SK-N-SH (cell line): ENCODE measurements at regions not wholly inside any gene's neighbourhood (a gene's known extent, or its start where the extent isn't known, plus 50 kb on each side); places are given as distances from the start of the nearest gene placed in this dataset.

ENCODE experiments used
- CTCF ChIA-PET: fragments of 300-600, 350-600 bp; formaldehyde crosslinking; extraction: SDS; loops from one replicate; lab custom pipeline; 2021; lab: Yijun Ruan, JAX
- POLR2A ChIA-PET: fragments of 350-600 bp; sonication (Branson Sonifier 250); formaldehyde crosslinking; extraction: SDS; loops from one replicate; lab custom pipeline; 2020; ENCODE audit warnings: antibody characterized with exemption, inconsistent platforms; lab: Yijun Ruan, JAX
- DNase-seq: peaks from one replicate; pipeline ENCODE4 v3.0.0; 2012
- H2AFZ ChIP-seq: fragments of 200-600 bp; sonication (generic); 2 replicates; pipeline ENCODE4 v1.8.1; 2016; ENCODE audit warnings: antibody characterized with exemption, mild to moderate bottlenecking, low read depth
- H3F3A ChIP-seq: fragments of 200-600 bp; sonication (generic); replicated peaks from 2 replicates; pipeline ENCODE3; 2016; ENCODE audit warnings: antibody characterized with exemption, mild to moderate bottlenecking; ENCODE audit not compliant: insufficient read depth
- H3K27ac ChIP-seq, 2 experiments: fragments of 200-500 bp in 1 of 2; fragments of 200-600 bp in 1 of 2; sonication (Bioruptor generic) in 1 of 2; sonication (generic), shearing (Covaris generic) in 1 of 2; 2 replicates each; pipeline versions ENCODE4 v1.5.1 to v1.6.1; 2014 to 2016; ENCODE audit warnings: low read depth in 2 of 2, inconsistent platforms in 1 of 2, low read length in 1 of 2, mild to moderate bottlenecking in 1 of 2, mixed read lengths in 1 of 2
- H3K27me3 ChIP-seq: fragments of 200-600 bp; sonication (generic), shearing (Covaris generic); 2 replicates; pipeline ENCODE4 v1.6.1; 2016; ENCODE audit warnings: mixed run types; ENCODE audit not compliant: insufficient read depth
- H3K36me3 ChIP-seq, 2 experiments: fragments of 200-500 bp in 1 of 2; fragments of 200-600 bp in 1 of 2; sonication (Bioruptor generic) in 1 of 2; sonication (generic) in 1 of 2; replicated peaks in 1 of 2; 2 replicates each; pipeline versions ENCODE3 to v1.5.1; 2014 to 2016; ENCODE audit warnings: low read length in 1 of 2, mild to moderate bottlenecking in 1 of 2; ENCODE audit not compliant: insufficient read depth in 2 of 2, control insufficient read depth in 1 of 2
- H3K4me1 ChIP-seq, 2 experiments: fragments of 200-500 bp in 1 of 2; fragments of 200-600 bp in 1 of 2; sonication (Bioruptor generic) in 1 of 2; sonication (generic), shearing (Covaris generic) in 1 of 2; 2 replicates each; pipeline versions ENCODE4 v1.5.1 to v1.6.1; 2014 to 2016; ENCODE audit warnings: low read depth in 1 of 2, low read length in 1 of 2, mixed run types in 1 of 2; ENCODE audit not compliant: insufficient read depth in 2 of 2, control insufficient read depth in 1 of 2
- H3K4me2 ChIP-seq: fragments of 200-600 bp; sonication (generic), shearing (Covaris generic); 2 replicates; pipeline ENCODE4 v1.6.1; 2017; ENCODE audit warnings: mixed run types
- H3K4me3 ChIP-seq, 2 experiments: fragments of 200-500 bp in 1 of 2; fragments of 200-600 bp in 1 of 2; sonication (Bioruptor generic) in 1 of 2; sonication (generic), shearing (Covaris generic) in 1 of 2; 2 replicates each; pipeline versions ENCODE4 v1.5.1 to v1.8.1; 2014 to 2016; ENCODE audit warnings: low read depth in 2 of 2, inconsistent platforms in 1 of 2, low read length in 1 of 2, mild to moderate bottlenecking in 1 of 2, mixed read lengths in 1 of 2, moderate library complexity in 1 of 2
- H3K79me2 ChIP-seq: fragments of 200-600 bp; sonication (generic); 2 replicates; pipeline ENCODE4 v1.8.1; 2017; ENCODE audit warnings: mild to moderate bottlenecking; ENCODE audit not compliant: insufficient read depth
- H3K9ac ChIP-seq: fragments of 200-600 bp; sonication (generic); 2 replicates; pipeline ENCODE4 v1.6.1; 2017; ENCODE audit warnings: mixed run types
- H3K9me2 ChIP-seq: fragments of 200-600 bp; sonication (generic); 2 replicates; pipeline ENCODE4 v1.6.1; 2017; ENCODE audit warnings: mixed run types
- H3K9me3 ChIP-seq: fragments of 200-600 bp; sonication (generic); 2 replicates; pipeline ENCODE4 v1.6.1; 2017; ENCODE audit warnings: mixed run types, mild to moderate bottlenecking, moderate library complexity
- H4K20me1 ChIP-seq: fragments of 200-600 bp; sonication (generic); 2 replicates; pipeline ENCODE4 v1.6.1; 2017; ENCODE audit warnings: mild to moderate bottlenecking, mixed run types; ENCODE audit not compliant: insufficient read depth
- ELF1 ChIP-seq: IDR thresholded peaks from 2 replicates; pipeline ENCODE4 v1.4.0; 2012
- EP300 ChIP-seq, 2 experiments: IDR thresholded peaks; 2 replicates each; pipeline versions ENCODE4 v1.4.0 to v1.6.1; 2012; ENCODE audit warnings: borderline replicate concordance in 1 of 2, low read depth in 1 of 2, low read length in 1 of 2
- FOSL2 ChIP-seq: IDR thresholded peaks from 2 replicates; pipeline ENCODE4 v1.4.0; 2012; ENCODE audit warnings: low read depth, mild to moderate bottlenecking, moderate library complexity, borderline replicate concordance
- GABPA ChIP-seq: IDR thresholded peaks from 2 replicates; pipeline ENCODE4 v1.4.0; 2012; ENCODE audit warnings: low read depth, mild to moderate bottlenecking
- GATA2 ChIP-seq: sonication (generic); formaldehyde crosslinking; IDR thresholded peaks from 2 replicates; pipeline ENCODE4 v1.5.0; 2020; ENCODE audit warnings: mild to moderate bottlenecking, missing genetic modification reagents
- MEF2A ChIP-seq: IDR thresholded peaks from 2 replicates; pipeline ENCODE4 v1.4.0; 2012; ENCODE audit warnings: low read depth, borderline replicate concordance
- NFIC ChIP-seq: IDR thresholded peaks from 2 replicates; pipeline ENCODE4 v1.4.0; 2012; ENCODE audit warnings: borderline replicate concordance
- NRF1 ChIP-seq: IDR thresholded peaks from 2 replicates; pipeline ENCODE4 v1.6.1; 2012; ENCODE audit warnings: low read depth, mild to moderate bottlenecking, low read length
- PBX3 ChIP-seq: IDR thresholded peaks from 2 replicates; pipeline ENCODE4; 2012
- RAD21 ChIP-seq: IDR thresholded peaks from 2 replicates; pipeline ENCODE4 v1.6.1; 2012; ENCODE audit warnings: mild to moderate bottlenecking, low read length
- RCOR1 ChIP-seq: fragments of 150-350 bp; IDR thresholded peaks from 2 replicates; pipeline ENCODE4 v1.6.1; 2017; ENCODE audit warnings: antibody characterized with exemption, low read length
- RFX5 ChIP-seq: IDR thresholded peaks from 2 replicates; pipeline ENCODE4 v1.6.1; 2012; ENCODE audit warnings: mild to moderate bottlenecking, improper control_type of control experiment, low read length
- SMC3 ChIP-seq: IDR thresholded peaks from 2 replicates; pipeline ENCODE4 v1.6.1; 2012; ENCODE audit warnings: low read depth, low read length, improper control_type of control experiment
- TAF1 ChIP-seq: IDR thresholded peaks from 2 replicates; pipeline ENCODE4 v1.6.1; 2012; ENCODE audit warnings: low read depth, mild to moderate bottlenecking, low read length, moderate library complexity, borderline replicate concordance
- YY1 ChIP-seq: IDR thresholded peaks from 2 replicates; pipeline ENCODE4 v1.4.0; 2012; ENCODE audit warnings: low read depth, mild to moderate bottlenecking
- WGBS: methylation state at CpG from one replicate; pipeline ENCODE4 v1.1.6; 2017; ENCODE audit warnings: low lambda C conversion rate; 5-methylcytosine and 5-hydroxymethylcytosine counted together
- TF ChIP-seq, protein P1 (sequence below): IDR thresholded peaks from 2 replicates; pipeline ENCODE4 v1.4.0; 2012; ENCODE audit warnings: low read depth, borderline replicate concordance
- TF ChIP-seq, protein P2 (sequence below): fragments of 150-350 bp; IDR thresholded peaks from 2 replicates; pipeline ENCODE4 v1.6.1; 2016; ENCODE audit warnings: mild to moderate bottlenecking, low read depth, low read length
- TF ChIP-seq, protein P3 (sequence below): fragments of 150-350 bp; IDR thresholded peaks from 2 replicates; pipeline ENCODE4 v1.6.1; 2017; ENCODE audit warnings: antibody characterized with exemption, low read length, low read depth, borderline replicate concordance
- TF ChIP-seq, protein P4 (sequence below): IDR thresholded peaks from 2 replicates; pipeline ENCODE4 v1.4.0; 2012; ENCODE audit warnings: low read depth, borderline replicate concordance
- TF ChIP-seq, protein P5 (sequence below): IDR thresholded peaks from 2 replicates; pipeline ENCODE4 v1.6.1; 2012; ENCODE audit warnings: mild to moderate bottlenecking, low read depth, low read length, moderate library complexity

DNA sequence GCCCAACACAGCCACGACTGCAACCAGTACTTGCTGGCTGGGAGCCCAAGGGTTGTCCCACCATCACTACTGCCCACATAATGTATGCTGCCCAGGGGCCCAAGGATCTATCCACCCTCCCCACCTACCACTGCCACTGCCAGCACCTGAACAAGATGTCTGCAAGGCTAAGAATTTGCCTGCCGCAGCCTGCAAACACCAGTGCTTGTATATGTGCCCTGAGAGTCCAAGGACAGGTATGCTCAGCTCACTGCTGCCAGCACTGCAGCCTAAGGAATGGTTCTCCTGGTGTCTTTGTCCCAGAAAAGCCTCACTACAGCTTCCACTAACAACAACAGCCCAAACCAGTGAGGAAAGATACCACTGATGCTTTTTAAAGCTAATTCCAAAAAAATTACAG is 1174.0 kb downstream of the SORCS1 start:
- Histone ChIP-seq H3K9me2 (no peaks in the 10 kb centered on the region), H4K20me1 (no peaks in the 10 kb centered on the region), H3K27ac (no peak overlapping the region), H3K4me3 (no peak overlapping the region), H3F3A (no peaks in the 10 kb centered on the region), H2AFZ (no peak overlapping the region), H3K9ac (no peak overlapping the region), H3K27me3 (no peaks in the 10 kb centered on the region), H3K9me3 (no peaks in the 10 kb centered on the region), H3K4me2 (no peak overlapping the region), H3K79me2 (no peaks in the 10 kb centered on the region), H3K4me1 (no peaks in the 10 kb centered on the region), H3K36me3 (no peaks in the 10 kb centered on the region)
- POLR2A ChIA-PET: no interaction called here
- no peak for TF ChIP-seq RCOR1
- TF ChIP-seq, protein P1, sequence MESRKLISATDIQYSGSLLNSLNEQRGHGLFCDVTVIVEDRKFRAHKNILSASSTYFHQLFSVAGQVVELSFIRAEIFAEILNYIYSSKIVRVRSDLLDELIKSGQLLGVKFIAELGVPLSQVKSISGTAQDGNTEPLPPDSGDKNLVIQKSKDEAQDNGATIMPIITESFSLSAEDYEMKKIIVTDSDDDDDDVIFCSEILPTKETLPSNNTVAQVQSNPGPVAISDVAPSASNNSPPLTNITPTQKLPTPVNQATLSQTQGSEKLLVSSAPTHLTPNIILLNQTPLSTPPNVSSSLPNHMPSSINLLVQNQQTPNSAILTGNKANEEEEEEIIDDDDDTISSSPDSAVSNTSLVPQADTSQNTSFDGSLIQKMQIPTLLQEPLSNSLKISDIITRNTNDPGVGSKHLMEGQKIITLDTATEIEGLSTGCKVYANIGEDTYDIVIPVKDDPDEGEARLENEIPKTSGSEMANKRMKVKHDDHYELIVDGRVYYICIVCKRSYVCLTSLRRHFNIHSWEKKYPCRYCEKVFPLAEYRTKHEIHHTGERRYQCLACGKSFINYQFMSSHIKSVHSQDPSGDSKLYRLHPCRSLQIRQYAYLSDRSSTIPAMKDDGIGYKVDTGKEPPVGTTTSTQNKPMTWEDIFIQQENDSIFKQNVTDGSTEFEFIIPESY: no peak
- no peak for TF ChIP-seq TAF1
- TF ChIP-seq NFIC: no peak
- TF ChIP-seq, protein P2, sequence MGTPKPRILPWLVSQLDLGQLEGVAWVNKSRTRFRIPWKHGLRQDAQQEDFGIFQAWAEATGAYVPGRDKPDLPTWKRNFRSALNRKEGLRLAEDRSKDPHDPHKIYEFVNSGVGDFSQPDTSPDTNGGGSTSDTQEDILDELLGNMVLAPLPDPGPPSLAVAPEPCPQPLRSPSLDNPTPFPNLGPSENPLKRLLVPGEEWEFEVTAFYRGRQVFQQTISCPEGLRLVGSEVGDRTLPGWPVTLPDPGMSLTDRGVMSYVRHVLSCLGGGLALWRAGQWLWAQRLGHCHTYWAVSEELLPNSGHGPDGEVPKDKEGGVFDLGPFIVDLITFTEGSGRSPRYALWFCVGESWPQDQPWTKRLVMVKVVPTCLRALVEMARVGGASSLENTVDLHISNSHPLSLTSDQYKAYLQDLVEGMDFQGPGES: no peak
- TF ChIP-seq YY1: no peak
- no peak for TF ChIP-seq NRF1
- TF ChIP-seq FOSL2: no peak
- no peak for TF ChIP-seq ELF1
- TF ChIP-seq, protein P3, sequence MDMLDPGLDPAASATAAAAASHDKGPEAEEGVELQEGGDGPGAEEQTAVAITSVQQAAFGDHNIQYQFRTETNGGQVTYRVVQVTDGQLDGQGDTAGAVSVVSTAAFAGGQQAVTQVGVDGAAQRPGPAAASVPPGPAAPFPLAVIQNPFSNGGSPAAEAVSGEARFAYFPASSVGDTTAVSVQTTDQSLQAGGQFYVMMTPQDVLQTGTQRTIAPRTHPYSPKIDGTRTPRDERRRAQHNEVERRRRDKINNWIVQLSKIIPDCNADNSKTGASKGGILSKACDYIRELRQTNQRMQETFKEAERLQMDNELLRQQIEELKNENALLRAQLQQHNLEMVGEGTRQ: no peak
- TF ChIP-seq MEF2A: no peak
- TF ChIP-seq GATA2 (CRISPR knock-in tag): no peak
- DNase-seq: no peak
- CTCF ChIA-PET: no interaction called here
- 42% methylated on average over 2 of the region's 2 CpGs for WGBS

- no peaks in the 10 kb centered on the region for H3K36me3 ChIP-seq
- H3K4me3 ChIP-seq: no peak overlapping the region
- H3K4me1 ChIP-seq: no peaks in the 10 kb centered on the region
- H3K9ac ChIP-seq: no peak overlapping the region
- H3K27me3 ChIP-seq: no peaks in the 10 kb centered on the region
- H3F3A ChIP-seq: no peaks in the 10 kb centered on the region
- H3K9me3 ChIP-seq: no peaks in the 10 kb centered on the region
- H3K79me2 ChIP-seq: no peaks in the 10 kb centered on the region
- 25% methylated on average over 2 of the region's 3 CpGs for WGBS
- CTCF ChIA-PET: no interaction called here
- H3K27ac ChIP-seq: no peak overlapping the region
- no peaks in the 10 kb centered on the region for H4K20me1 ChIP-seq
- DNase-seq: no peak
- no peak overlapping the region for H2AFZ ChIP-seq
- H3K9me2 ChIP-seq: no peaks in the 10 kb centered on the region
- POLR2A ChIA-PET: no interaction called here
- no peak overlapping the region for H3K4me2 ChIP-seq
- TF ChIP-seq SMC3 (no peak), RFX5 (no peak), RCOR1 (no peak), YY1 (no peak), RAD21 (no peak), FOSL2 (no peak), ELF1 (no peak), EP300 (IDR thresholded peaks at IDR 0.05; ENCODE audit: borderline replicate concordance in 1 of 2, low read depth in 1 of 2, low read length in 1 of 2) (no peak), MEF2A (no peak), GABPA (no peak), PBX3 (no peak)
- TF ChIP-seq, protein P4, sequence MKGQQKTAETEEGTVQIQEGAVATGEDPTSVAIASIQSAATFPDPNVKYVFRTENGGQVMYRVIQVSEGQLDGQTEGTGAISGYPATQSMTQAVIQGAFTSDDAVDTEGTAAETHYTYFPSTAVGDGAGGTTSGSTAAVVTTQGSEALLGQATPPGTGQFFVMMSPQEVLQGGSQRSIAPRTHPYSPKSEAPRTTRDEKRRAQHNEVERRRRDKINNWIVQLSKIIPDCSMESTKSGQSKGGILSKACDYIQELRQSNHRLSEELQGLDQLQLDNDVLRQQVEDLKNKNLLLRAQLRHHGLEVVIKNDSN: no peak
- TF ChIP-seq, protein P5, sequence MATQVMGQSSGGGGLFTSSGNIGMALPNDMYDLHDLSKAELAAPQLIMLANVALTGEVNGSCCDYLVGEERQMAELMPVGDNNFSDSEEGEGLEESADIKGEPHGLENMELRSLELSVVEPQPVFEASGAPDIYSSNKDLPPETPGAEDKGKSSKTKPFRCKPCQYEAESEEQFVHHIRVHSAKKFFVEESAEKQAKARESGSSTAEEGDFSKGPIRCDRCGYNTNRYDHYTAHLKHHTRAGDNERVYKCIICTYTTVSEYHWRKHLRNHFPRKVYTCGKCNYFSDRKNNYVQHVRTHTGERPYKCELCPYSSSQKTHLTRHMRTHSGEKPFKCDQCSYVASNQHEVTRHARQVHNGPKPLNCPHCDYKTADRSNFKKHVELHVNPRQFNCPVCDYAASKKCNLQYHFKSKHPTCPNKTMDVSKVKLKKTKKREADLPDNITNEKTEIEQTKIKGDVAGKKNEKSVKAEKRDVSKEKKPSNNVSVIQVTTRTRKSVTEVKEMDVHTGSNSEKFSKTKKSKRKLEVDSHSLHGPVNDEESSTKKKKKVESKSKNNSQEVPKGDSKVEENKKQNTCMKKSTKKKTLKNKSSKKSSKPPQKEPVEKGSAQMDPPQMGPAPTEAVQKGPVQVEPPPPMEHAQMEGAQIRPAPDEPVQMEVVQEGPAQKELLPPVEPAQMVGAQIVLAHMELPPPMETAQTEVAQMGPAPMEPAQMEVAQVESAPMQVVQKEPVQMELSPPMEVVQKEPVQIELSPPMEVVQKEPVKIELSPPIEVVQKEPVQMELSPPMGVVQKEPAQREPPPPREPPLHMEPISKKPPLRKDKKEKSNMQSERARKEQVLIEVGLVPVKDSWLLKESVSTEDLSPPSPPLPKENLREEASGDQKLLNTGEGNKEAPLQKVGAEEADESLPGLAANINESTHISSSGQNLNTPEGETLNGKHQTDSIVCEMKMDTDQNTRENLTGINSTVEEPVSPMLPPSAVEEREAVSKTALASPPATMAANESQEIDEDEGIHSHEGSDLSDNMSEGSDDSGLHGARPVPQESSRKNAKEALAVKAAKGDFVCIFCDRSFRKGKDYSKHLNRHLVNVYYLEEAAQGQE: no peak
These were observed 1174.5 kb downstream of the SORCS1 start for GRCh38 chr10:105989995-105990394.
